Endothelial cell of umbilical vein (primary cell): ENCODE measurements at regions not wholly inside any gene's neighbourhood (a gene's known extent, or its start where the extent isn't known, plus 50 kb on each side); places are given as distances from the start of the nearest gene placed in this dataset.

Experiments used
- BruUV-seq: library from RNA; stranded (reverse); fragments of 400-500 nt; replicated peaks from 2 replicates; lab custom pipeline; 2021; lab: Mats Ljungman, UMichigan
- CTCF ChIA-PET: fragments of 300-600, 350-600 bp; sonication (Branson Sonifier 250); formaldehyde crosslinking; loops from one replicate; lab custom pipeline; 2021; ENCODE audit warnings: antibody characterized with exemption, inconsistent platforms; lab: Charles Lee
- POLR2A ChIA-PET: fragments of 300-600, 350-600 bp; sonication (Branson Sonifier 250); formaldehyde crosslinking; loops from one replicate; lab custom pipeline; 2021; ENCODE audit warnings: antibody characterized with exemption, inconsistent platforms; lab: Charles Lee
- DNase-seq: peaks from one replicate; pipeline ENCODE4 v3.0.0-alpha.2; 2011; ENCODE audit warnings: low read depth, low spot score
- FAIRE-seq: peaks from 2 replicates; lab custom pipeline; 2011; peaks lifted over from hg19 to GRCh38; lab: Jason Lieb, UNC
- H2AFZ ChIP-seq: 2 replicates; pipeline ENCODE4 v1.6.0; 2012; ENCODE audit warnings: low read depth, low read length, control low read depth, inconsistent platforms
- H3K27ac ChIP-seq: 2 replicates; pipeline ENCODE4 v1.5.1; 2011; ENCODE audit warnings: low read depth, mild to moderate bottlenecking, control low read depth, low read length, moderate library complexity; ENCODE audit not compliant: insufficient read depth
- H3K27me3 ChIP-seq, 2 experiments: 2 replicates each; pipeline versions ENCODE4 v1.6.0 to v1.6.1; 2011; ENCODE audit warnings: low read length in 2 of 2, mixed read lengths in 1 of 2; ENCODE audit not compliant: control insufficient read depth in 2 of 2, insufficient read depth in 2 of 2
- H3K36me3 ChIP-seq, 2 experiments: 2 replicates in 1 of 2; 3 replicates in 1 of 2; pipeline ENCODE4 v1.5.1; 2011; ENCODE audit warnings: low read length in 2 of 2, mild to moderate bottlenecking in 1 of 2, moderate library complexity in 1 of 2; ENCODE audit not compliant: control insufficient read depth in 2 of 2, insufficient read depth in 2 of 2; ENCODE audit errors: extremely low read depth in 1 of 2
- H3K4me1 ChIP-seq: 3 replicates; pipeline ENCODE4 v1.5.1; 2011; ENCODE audit warnings: mild to moderate bottlenecking, low read length; ENCODE audit not compliant: control insufficient read depth, insufficient read depth; ENCODE audit errors: extremely low read depth
- H3K4me2 ChIP-seq: 2 replicates; pipeline ENCODE4 v1.6.1; 2011; ENCODE audit warnings: low read length, control low read depth, mixed read lengths; ENCODE audit not compliant: insufficient read depth
- H3K4me3 ChIP-seq, 3 experiments: fragments of 200-600 bp in 1 of 3; sonication (generic), shearing (Covaris generic) in 1 of 3; replicated peaks in 1 of 3; 2 replicates each; pipeline ENCODE4 v1.5.1; 2011 to 2016; ENCODE audit warnings: control low read depth in 3 of 3, low read length in 3 of 3, mild to moderate bottlenecking in 2 of 3, inconsistent platforms in 1 of 3, low read depth in 1 of 3, moderate library complexity in 1 of 3; ENCODE audit not compliant: insufficient read depth in 1 of 3
- H3K79me2 ChIP-seq: 2 replicates; pipeline ENCODE4 v1.6.0; 2012; ENCODE audit warnings: low read length, inconsistent platforms; ENCODE audit not compliant: control insufficient read depth, insufficient read depth
- H3K9ac ChIP-seq: replicated peaks from 2 replicates; pipeline ENCODE3; 2011; ENCODE audit warnings: low read length, control low read depth; ENCODE audit not compliant: insufficient read depth; ENCODE audit errors: extremely low read depth
- H3K9me1 ChIP-seq: replicated peaks from 3 replicates; pipeline ENCODE4 v1.6.0; 2011; ENCODE audit warnings: mild to moderate bottlenecking, low read length; ENCODE audit not compliant: control insufficient read depth, insufficient read depth; ENCODE audit errors: extremely low read depth
- H3K9me3 ChIP-seq: replicated peaks from 2 replicates; pipeline ENCODE4 v1.5.1; 2012; ENCODE audit warnings: low read length, inconsistent platforms; ENCODE audit not compliant: control insufficient read depth, insufficient read depth
- H4K20me1 ChIP-seq: replicated peaks from 2 replicates; pipeline ENCODE3; 2011; ENCODE audit warnings: mild to moderate bottlenecking, low read length; ENCODE audit not compliant: control insufficient read depth, insufficient read depth; ENCODE audit errors: extremely low read depth
- EZH2 ChIP-seq: IDR thresholded peaks from 2 replicates; pipeline ENCODE4 v1.6.1; 2012; ENCODE audit warnings: borderline replicate concordance, low read depth, mild to moderate bottlenecking, moderate library complexity, low read length, inconsistent platforms; ENCODE audit not compliant: severe bottlenecking
- FOS ChIP-seq: IDR thresholded peaks from 2 replicates; pipeline ENCODE4 v1.6.1; 2011; ENCODE audit warnings: mild to moderate bottlenecking, low read length, moderate library complexity, borderline replicate concordance; ENCODE audit not compliant: insufficient read depth
- GATA2 ChIP-seq: IDR thresholded peaks from 2 replicates; pipeline ENCODE4 v1.7.0; 2011; ENCODE audit warnings: low read depth, mild to moderate bottlenecking, moderate library complexity, mixed read lengths, low read length; ENCODE audit not compliant: insufficient read length, insufficient read depth
- JUN ChIP-seq: IDR thresholded peaks from 2 replicates; pipeline ENCODE4 v1.6.1; 2011; ENCODE audit warnings: borderline replicate concordance, low read depth; ENCODE audit not compliant: insufficient read length, insufficient read depth
- MAX ChIP-seq: IDR thresholded peaks from 2 replicates; pipeline ENCODE4 v1.6.1; 2011; ENCODE audit not compliant: insufficient read depth, insufficient read length
- MYC ChIP-seq: IDR thresholded peaks from one replicate; pipeline ENCODE4 v1.6.1; 2011; ENCODE audit warnings: mild to moderate bottlenecking, low read depth, low read length
- POLR2A ChIP-seq: IDR thresholded peaks from 2 replicates; pipeline ENCODE4 v1.6.1; 2012; ENCODE audit warnings: low read depth, mild to moderate bottlenecking, control low read depth, low read length
- POLR2AphosphoS5 ChIP-seq: IDR thresholded peaks from 2 replicates; pipeline ENCODE4 v1.6.1; 2012; ENCODE audit warnings: low read depth, mild to moderate bottlenecking, control low read depth, low read length, moderate library complexity; ENCODE audit not compliant: insufficient read depth
- dilution Hi-C: fragments of 300-500 bp; cut with MboI; formaldehyde crosslinking; loops from one replicate; pipeline ENCODE4 v1.15.0; 2019; ENCODE audit warnings: low sequenced_read_pairs; ENCODE audit not compliant: extremely low pct_ligation_motif_present
- intact Hi-C: fragments of 100-400 bp; cut with micrococcal nuclease; formaldehyde crosslinking; loops from one replicate; pipeline ENCODE4 v1.10.0; 2022
- TF ChIP-seq, protein P1 (sequence below), 2 donors: IDR thresholded peaks; 1 replicate in 1 of 2; 2 replicates in 1 of 2; pipeline ENCODE4 v1.5.1; 2011; ENCODE audit warnings: low read length in 2 of 2, mild to moderate bottlenecking in 2 of 2, moderate library complexity in 2 of 2, control low read depth in 1 of 2, inconsistent platforms in 1 of 2, low read depth in 1 of 2; ENCODE audit not compliant: insufficient read depth in 1 of 2; ENCODE audit errors: extremely low read depth in 1 of 2

GRCh38 chr5:12177851-12178250, 273.6 kb upstream of the CTNND2 start:
- H3K9me1 ChIP-seq = no peaks in the 10 kb centered on the region
- H3K79me2 ChIP-seq = no peaks in the 10 kb centered on the region
- BruUV-seq = no TSS peak
- no peaks in the 10 kb centered on the region for H3K9me3 ChIP-seq
- no peak overlapping the region for H2AFZ ChIP-seq
- dilution Hi-C loops = no loop called here
- ChIA-PET CTCF (no interaction called here), POLR2A (no interaction called here)
- H3K27me3 ChIP-seq = no peaks in the 10 kb centered on the region
- no peak overlapping the region for H3K27ac ChIP-seq
- H3K9ac ChIP-seq = no peak overlapping the region
- no peaks in the 10 kb centered on the region for H3K4me1 ChIP-seq
- TF ChIP-seq POLR2A (no peak), EZH2 (no peak), MYC (no peak), MAX (no peak), POLR2AphosphoS5 (no peak), FOS (no peak), GATA2 (no peak), JUN (no peak)
- TF ChIP-seq, protein P1, sequence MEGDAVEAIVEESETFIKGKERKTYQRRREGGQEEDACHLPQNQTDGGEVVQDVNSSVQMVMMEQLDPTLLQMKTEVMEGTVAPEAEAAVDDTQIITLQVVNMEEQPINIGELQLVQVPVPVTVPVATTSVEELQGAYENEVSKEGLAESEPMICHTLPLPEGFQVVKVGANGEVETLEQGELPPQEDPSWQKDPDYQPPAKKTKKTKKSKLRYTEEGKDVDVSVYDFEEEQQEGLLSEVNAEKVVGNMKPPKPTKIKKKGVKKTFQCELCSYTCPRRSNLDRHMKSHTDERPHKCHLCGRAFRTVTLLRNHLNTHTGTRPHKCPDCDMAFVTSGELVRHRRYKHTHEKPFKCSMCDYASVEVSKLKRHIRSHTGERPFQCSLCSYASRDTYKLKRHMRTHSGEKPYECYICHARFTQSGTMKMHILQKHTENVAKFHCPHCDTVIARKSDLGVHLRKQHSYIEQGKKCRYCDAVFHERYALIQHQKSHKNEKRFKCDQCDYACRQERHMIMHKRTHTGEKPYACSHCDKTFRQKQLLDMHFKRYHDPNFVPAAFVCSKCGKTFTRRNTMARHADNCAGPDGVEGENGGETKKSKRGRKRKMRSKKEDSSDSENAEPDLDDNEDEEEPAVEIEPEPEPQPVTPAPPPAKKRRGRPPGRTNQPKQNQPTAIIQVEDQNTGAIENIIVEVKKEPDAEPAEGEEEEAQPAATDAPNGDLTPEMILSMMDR (IDR thresholded peaks at IDR 0.05; ENCODE audit: extremely low read depth in 1 of 2, insufficient read depth in 1 of 2, low read depth in 1 of 2, low read length in 2 of 2) = no peak
- intact Hi-C loops = no loop called here
- no peaks in the 10 kb centered on the region for H3K36me3 ChIP-seq
- no peak overlapping the region for H3K4me3 ChIP-seq
- H4K20me1 ChIP-seq = no peaks in the 10 kb centered on the region
- FAIRE-seq (no peak), DNase-seq (no peak)
- no peak overlapping the region for H3K4me2 ChIP-seq
